ENCODE measurements at regions not wholly inside any gene's neighbourhood (a gene's known extent, or its start where the extent isn't known, plus 50 kb on each side); places are given as distances from the start of the nearest gene placed in this dataset.

DNA sequence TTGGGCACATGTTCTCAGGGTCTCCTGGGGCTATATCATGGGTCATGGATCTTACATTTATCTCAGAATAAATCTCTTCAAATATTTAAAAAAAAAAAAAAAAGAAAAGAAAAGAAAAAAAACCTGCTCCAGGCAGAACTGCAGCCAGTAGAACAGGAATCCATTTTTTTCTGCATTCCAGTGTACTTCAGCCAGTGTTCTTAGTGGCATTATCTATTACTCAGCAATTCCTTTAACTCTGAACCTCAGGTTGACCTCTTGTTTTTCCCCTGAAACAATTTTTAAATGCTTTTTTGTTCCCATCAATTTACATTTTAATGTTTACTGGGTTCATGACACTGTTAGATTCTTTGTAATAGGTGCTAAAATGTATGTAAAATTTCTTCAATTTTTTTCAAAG lies 66.7 kb upstream of the STXBP6 start:
- H3K36me3 ChIP-seq (ENCODE audit: control insufficient read depth in 2 of 2, extremely low read depth in 1 of 2, insufficient read depth in 2 of 2, low read length in 2 of 2), result no peaks in the 10 kb centered on the region
- H3K9me1 ChIP-seq (replicated peaks; ENCODE audit: control insufficient read depth, extremely low read depth, insufficient read depth, low read length), result no peaks in the 10 kb centered on the region
- CTCF ChIA-PET, result no interaction called here
- H3K9ac ChIP-seq (replicated peaks; ENCODE audit: extremely low read depth, insufficient read depth, low read length), result no peak overlapping the region
- no peak overlapping the region for H3K4me3 ChIP-seq (replicated peaks in 1 of 3; ENCODE audit: insufficient read depth in 1 of 3, low read depth in 1 of 3, low read length in 3 of 3)
- BruUV-seq (replicated peaks), result no TSS peak
- no peak for DNase-seq (ENCODE audit: low read depth, low spot score)
- dilution Hi-C loops (cut with MboI; ENCODE audit: extremely low pct_ligation_motif_present, low sequenced_read_pairs), result no loop called here
- POLR2A ChIA-PET, result no interaction called here
- no peaks in the 10 kb centered on the region for H3K27me3 ChIP-seq (ENCODE audit: control insufficient read depth in 2 of 2, insufficient read depth in 2 of 2, low read length in 2 of 2)
- TF ChIP-seq POLR2AphosphoS5 (IDR thresholded peaks at IDR 0.05; ENCODE audit: insufficient read depth, low read depth, low read length), result no peak
- TF ChIP-seq, protein P1, sequence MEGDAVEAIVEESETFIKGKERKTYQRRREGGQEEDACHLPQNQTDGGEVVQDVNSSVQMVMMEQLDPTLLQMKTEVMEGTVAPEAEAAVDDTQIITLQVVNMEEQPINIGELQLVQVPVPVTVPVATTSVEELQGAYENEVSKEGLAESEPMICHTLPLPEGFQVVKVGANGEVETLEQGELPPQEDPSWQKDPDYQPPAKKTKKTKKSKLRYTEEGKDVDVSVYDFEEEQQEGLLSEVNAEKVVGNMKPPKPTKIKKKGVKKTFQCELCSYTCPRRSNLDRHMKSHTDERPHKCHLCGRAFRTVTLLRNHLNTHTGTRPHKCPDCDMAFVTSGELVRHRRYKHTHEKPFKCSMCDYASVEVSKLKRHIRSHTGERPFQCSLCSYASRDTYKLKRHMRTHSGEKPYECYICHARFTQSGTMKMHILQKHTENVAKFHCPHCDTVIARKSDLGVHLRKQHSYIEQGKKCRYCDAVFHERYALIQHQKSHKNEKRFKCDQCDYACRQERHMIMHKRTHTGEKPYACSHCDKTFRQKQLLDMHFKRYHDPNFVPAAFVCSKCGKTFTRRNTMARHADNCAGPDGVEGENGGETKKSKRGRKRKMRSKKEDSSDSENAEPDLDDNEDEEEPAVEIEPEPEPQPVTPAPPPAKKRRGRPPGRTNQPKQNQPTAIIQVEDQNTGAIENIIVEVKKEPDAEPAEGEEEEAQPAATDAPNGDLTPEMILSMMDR (IDR thresholded peaks at IDR 0.05; ENCODE audit: extremely low read depth in 1 of 2, insufficient read depth in 1 of 2, low read depth in 1 of 2, low read length in 2 of 2), result no peak
- FAIRE-seq, result peak; percentile 26
- intact Hi-C loops (cut with micrococcal nuclease), result no loop called here
- H3K9me3 ChIP-seq (replicated peaks; ENCODE audit: control insufficient read depth, insufficient read depth, low read length), result no peaks in the 10 kb centered on the region
- H3K4me1 ChIP-seq (ENCODE audit: control insufficient read depth, extremely low read depth, insufficient read depth, low read length), result no peaks in the 10 kb centered on the region
- no peak overlapping the region for H3K27ac ChIP-seq (ENCODE audit: insufficient read depth, low read depth, low read length)
- no peaks in the 10 kb centered on the region for H3K79me2 ChIP-seq (ENCODE audit: control insufficient read depth, insufficient read depth, low read length)
- H2AFZ ChIP-seq (ENCODE audit: low read depth, low read length), result no peak overlapping the region
- H3K4me2 ChIP-seq (ENCODE audit: insufficient read depth, low read length), result no peak overlapping the region
- no peaks in the 10 kb centered on the region for H4K20me1 ChIP-seq (replicated peaks; ENCODE audit: control insufficient read depth, extremely low read depth, insufficient read depth, low read length)

DNA sequence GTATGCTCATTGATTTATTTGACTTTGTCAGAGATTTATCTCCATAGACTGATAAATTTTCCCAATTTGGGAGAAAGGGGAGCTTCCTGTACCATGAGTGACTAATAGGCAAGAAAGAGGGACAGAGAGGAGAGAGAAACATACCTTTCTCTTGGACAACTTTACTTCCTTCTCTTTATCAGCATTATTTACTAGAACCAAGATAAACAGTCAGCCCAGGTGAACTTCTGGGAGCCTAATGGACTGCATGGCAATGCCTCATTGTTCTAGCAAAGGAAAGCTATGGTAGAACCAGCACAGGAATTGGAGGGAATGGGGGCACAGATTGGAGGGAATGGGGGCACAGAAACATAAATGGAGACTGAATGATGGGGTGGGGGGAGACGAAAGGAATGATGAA lies 63.4 kb upstream of the STXBP6 start:
- Histone ChIP-seq H3K27me3 (ENCODE audit: control insufficient read depth in 2 of 2, insufficient read depth in 2 of 2, low read length in 2 of 2) (no peaks in the 10 kb centered on the region), H3K9me3 (replicated peaks; ENCODE audit: control insufficient read depth, insufficient read depth, low read length) (no peaks in the 10 kb centered on the region), H3K36me3 (ENCODE audit: control insufficient read depth in 2 of 2, extremely low read depth in 1 of 2, insufficient read depth in 2 of 2, low read length in 2 of 2) (no peaks in the 10 kb centered on the region), H3K27ac (ENCODE audit: insufficient read depth, low read depth, low read length) (no peak overlapping the region), H3K4me3 (replicated peaks in 1 of 3; ENCODE audit: insufficient read depth in 1 of 3, low read depth in 1 of 3, low read length in 3 of 3) (no peak overlapping the region), H3K4me2 (ENCODE audit: insufficient read depth, low read length) (no peak overlapping the region), H2AFZ (ENCODE audit: low read depth, low read length) (no peak overlapping the region), H3K79me2 (ENCODE audit: control insufficient read depth, insufficient read depth, low read length) (no peaks in the 10 kb centered on the region), H3K9ac (replicated peaks; ENCODE audit: extremely low read depth, insufficient read depth, low read length) (no peak overlapping the region), H3K4me1 (ENCODE audit: control insufficient read depth, extremely low read depth, insufficient read depth, low read length) (no peaks in the 10 kb centered on the region), H3K9me1 (replicated peaks; ENCODE audit: control insufficient read depth, extremely low read depth, insufficient read depth, low read length) (no peaks in the 10 kb centered on the region), H4K20me1 (replicated peaks; ENCODE audit: control insufficient read depth, extremely low read depth, insufficient read depth, low read length) (no peaks in the 10 kb centered on the region)
- no peak for TF ChIP-seq MYC (IDR thresholded peaks at IDR 0.05; ENCODE audit: low read depth, low read length)
- TF ChIP-seq, protein P1 (IDR thresholded peaks at IDR 0.05; ENCODE audit: extremely low read depth in 1 of 2, insufficient read depth in 1 of 2, low read depth in 1 of 2, low read length in 2 of 2), result no peak
- dilution Hi-C loops (cut with MboI; ENCODE audit: extremely low pct_ligation_motif_present, low sequenced_read_pairs), result no loop called here
- intact Hi-C loops (cut with micrococcal nuclease), result no loop called here
- ChIA-PET CTCF (interaction anchor here (0.7 kb wide), 1 partner anchor 379 kb away, joined by 3 read pairs; no protein-coding TSS in a partner anchor), POLR2A (no interaction called here)
- no TSS peak for BruUV-seq (replicated peaks)
- FAIRE-seq (no peak), DNase-seq (ENCODE audit: low read depth, low spot score) (no peak)
